SU-DHL-6 (cell line): ENCODE measurements at regions not wholly inside any gene's neighbourhood (a gene's known extent, or its start where the extent isn't known, plus 50 kb on each side); places are given as distances from the start of the nearest gene placed in this dataset.

Experiments
- H2AFZ ChIP-seq: fragments of 200-600 bp; sonication (generic); 2 replicates; pipeline ENCODE4 v1.6.1; 2014; ENCODE audit warnings: low read depth, mild to moderate bottlenecking, moderate library complexity, mixed read lengths, antibody characterized with exemption, low read length; ENCODE audit not compliant: severe bottlenecking
- H3F3A ChIP-seq: fragments of 200-600 bp; shearing (Covaris generic); 2 replicates; pipeline ENCODE4 v1.6.0; 2016; ENCODE audit warnings: antibody characterized with exemption, mild to moderate bottlenecking; ENCODE audit not compliant: insufficient read depth
- H3K27ac ChIP-seq: fragments of 200-600 bp; sonication (generic); 2 replicates; pipeline ENCODE4 v1.5.1; 2016; ENCODE audit warnings: low read depth, mild to moderate bottlenecking, low read length, moderate library complexity, mixed read lengths
- H3K27me3 ChIP-seq: fragments of 200-600 bp; sonication (generic), shearing (Covaris generic); 2 replicates; pipeline ENCODE4 v1.6.0; 2014; ENCODE audit warnings: mild to moderate bottlenecking, low read length
- H3K36me3 ChIP-seq: fragments of 200-600 bp; sonication (generic); 2 replicates; pipeline ENCODE4 v1.6.1; 2014; ENCODE audit warnings: mild to moderate bottlenecking, low read length, mixed read lengths
- H3K4me2 ChIP-seq: fragments of 300-600, 200-600 bp; shearing (Covaris generic), sonication (generic); 2 replicates; pipeline ENCODE4 v1.6.0; 2014; ENCODE audit warnings: low read length, low read depth, mild to moderate bottlenecking; ENCODE audit not compliant: poor library complexity, severe bottlenecking
- H3K4me3 ChIP-seq: fragments of 200-600 bp; sonication (generic); 2 replicates; pipeline ENCODE4 v1.5.1; 2014; ENCODE audit warnings: antibody characterized with exemption, low read length, mild to moderate bottlenecking, mixed read lengths; ENCODE audit not compliant: insufficient read depth, poor library complexity, severe bottlenecking
- H3K79me2 ChIP-seq: fragments of 200-600 bp; sonication (generic); 2 replicates; pipeline ENCODE4 v1.6.1; 2014; ENCODE audit warnings: mild to moderate bottlenecking, low read length, moderate library complexity; ENCODE audit not compliant: insufficient read depth
- H3K9ac ChIP-seq: fragments of 200-600 bp; sonication (generic); 2 replicates; pipeline ENCODE4 v1.7.0; 2014; ENCODE audit warnings: mild to moderate bottlenecking, low read length
- H3K9me2 ChIP-seq: fragments of 200-600 bp; sonication (generic); replicated peaks from 2 replicates; pipeline ENCODE4 v1.6.1; 2014; ENCODE audit warnings: low read length; ENCODE audit not compliant: insufficient read depth
- H3K9me3 ChIP-seq: fragments of 200-600 bp; sonication (generic); 2 replicates; pipeline ENCODE4 v1.6.1; 2014; ENCODE audit warnings: low read length, mixed read lengths; ENCODE audit not compliant: insufficient read depth
- H4K20me1 ChIP-seq: fragments of 200-600 bp; sonication (generic); 2 replicates; pipeline ENCODE4 v1.6.1; 2014; ENCODE audit warnings: low read depth, mild to moderate bottlenecking, antibody characterized with exemption, low read length, moderate library complexity, mixed read lengths
- EZH2phosphoT487 ChIP-seq: fragments of 200-600 bp; sonication (generic), shearing (Covaris generic); conservative IDR thresholded peaks from 2 replicates; pipeline ENCODE4 v1.6.1; 2018; ENCODE audit warnings: mild to moderate bottlenecking, antibody characterized with exemption, low read length, moderate library complexity, mixed read lengths
- TF ChIP-seq, protein P1 (sequence below): fragments of 200-600 bp; sonication (generic); IDR thresholded peaks from one replicate; pipeline ENCODE4 v1.5.1; 2017; ENCODE audit warnings: antibody characterized with exemption, mild to moderate bottlenecking, low read length, moderate library complexity; ENCODE audit not compliant: insufficient read depth, poor library complexity, severe bottlenecking

DNA sequence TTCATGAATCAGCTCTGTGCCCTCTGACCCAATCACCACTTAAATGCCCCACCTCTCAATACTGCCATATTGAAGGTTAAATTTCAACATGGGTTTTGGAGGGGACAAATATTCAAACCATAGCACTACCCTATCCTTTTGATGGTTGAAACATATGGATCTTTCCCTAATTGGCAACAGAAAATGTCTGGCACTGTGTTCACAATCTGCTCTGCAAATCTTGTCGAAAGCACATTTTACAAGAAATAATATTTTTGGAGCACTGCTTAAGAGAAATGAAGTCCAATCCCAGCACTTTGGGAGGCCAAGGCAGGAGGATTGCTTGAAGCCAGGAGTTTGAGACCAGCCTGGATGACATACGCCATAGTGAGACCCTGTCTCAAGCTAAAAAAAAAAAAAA, 130.6 kb upstream of the FAM9C start:
- Histone ChIP-seq H3K9me2 (no peaks in the 10 kb centered on the region), H3K27me3 (no peaks in the 10 kb centered on the region), H3K9ac (no peak overlapping the region), H3K27ac (no peak overlapping the region), H4K20me1 (no peaks in the 10 kb centered on the region), H3K36me3 (no peaks in the 10 kb centered on the region), H3K4me2 (no peak overlapping the region), H3K79me2 (no peaks in the 10 kb centered on the region), H3F3A (no peaks in the 10 kb centered on the region), H2AFZ (no peak overlapping the region), H3K9me3 (no peaks in the 10 kb centered on the region), H3K4me3 (no peak overlapping the region)
- TF ChIP-seq, protein P1, sequence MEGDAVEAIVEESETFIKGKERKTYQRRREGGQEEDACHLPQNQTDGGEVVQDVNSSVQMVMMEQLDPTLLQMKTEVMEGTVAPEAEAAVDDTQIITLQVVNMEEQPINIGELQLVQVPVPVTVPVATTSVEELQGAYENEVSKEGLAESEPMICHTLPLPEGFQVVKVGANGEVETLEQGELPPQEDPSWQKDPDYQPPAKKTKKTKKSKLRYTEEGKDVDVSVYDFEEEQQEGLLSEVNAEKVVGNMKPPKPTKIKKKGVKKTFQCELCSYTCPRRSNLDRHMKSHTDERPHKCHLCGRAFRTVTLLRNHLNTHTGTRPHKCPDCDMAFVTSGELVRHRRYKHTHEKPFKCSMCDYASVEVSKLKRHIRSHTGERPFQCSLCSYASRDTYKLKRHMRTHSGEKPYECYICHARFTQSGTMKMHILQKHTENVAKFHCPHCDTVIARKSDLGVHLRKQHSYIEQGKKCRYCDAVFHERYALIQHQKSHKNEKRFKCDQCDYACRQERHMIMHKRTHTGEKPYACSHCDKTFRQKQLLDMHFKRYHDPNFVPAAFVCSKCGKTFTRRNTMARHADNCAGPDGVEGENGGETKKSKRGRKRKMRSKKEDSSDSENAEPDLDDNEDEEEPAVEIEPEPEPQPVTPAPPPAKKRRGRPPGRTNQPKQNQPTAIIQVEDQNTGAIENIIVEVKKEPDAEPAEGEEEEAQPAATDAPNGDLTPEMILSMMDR = no peak
- no peak for TF ChIP-seq EZH2phosphoT487

DNA sequence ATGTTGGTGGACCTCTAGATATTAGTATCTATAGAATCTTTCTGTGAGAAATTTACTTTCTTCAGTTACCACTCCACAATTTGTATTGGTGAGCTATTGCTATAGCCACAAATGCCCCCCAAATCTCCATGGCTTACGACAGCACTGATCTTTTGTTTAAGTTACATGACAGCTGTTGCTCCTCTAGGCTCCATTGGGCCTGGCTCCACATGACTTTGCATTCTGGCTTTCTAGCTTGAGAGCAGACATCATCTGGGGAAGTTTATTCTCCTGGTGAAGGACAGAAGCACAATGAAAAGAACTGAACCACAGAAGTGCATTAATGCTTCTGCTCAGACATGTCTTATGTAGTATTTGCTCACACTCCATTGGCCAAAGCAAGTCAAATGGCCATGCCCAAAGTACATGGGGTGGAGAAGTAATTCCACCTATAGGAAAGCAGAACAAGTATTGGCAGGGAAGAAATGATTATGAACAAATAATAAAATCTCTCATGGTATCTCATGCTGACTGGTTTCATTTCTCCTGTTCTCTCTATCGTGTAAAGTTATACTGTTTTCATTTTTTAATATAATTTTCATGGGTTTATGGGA, 126.6 kb upstream of the FAM9C start:
- H3K9ac ChIP-seq = no peak overlapping the region
- no peaks in the 10 kb centered on the region for H3K9me3 ChIP-seq
- H3K27me3 ChIP-seq = no peaks in the 10 kb centered on the region
- H3F3A ChIP-seq = no peaks in the 10 kb centered on the region
- H3K27ac ChIP-seq = no peak overlapping the region
- H3K36me3 ChIP-seq = no peaks in the 10 kb centered on the region
- no peaks in the 10 kb centered on the region for H4K20me1 ChIP-seq
- no peaks in the 10 kb centered on the region for H3K79me2 ChIP-seq
- H3K9me2 ChIP-seq = no peaks in the 10 kb centered on the region
- no peak overlapping the region for H3K4me3 ChIP-seq
- no peak overlapping the region for H2AFZ ChIP-seq
- TF ChIP-seq, protein P1 = no peak
- no peak for TF ChIP-seq EZH2phosphoT487
- H3K4me2 ChIP-seq = no peak overlapping the region

DNA sequence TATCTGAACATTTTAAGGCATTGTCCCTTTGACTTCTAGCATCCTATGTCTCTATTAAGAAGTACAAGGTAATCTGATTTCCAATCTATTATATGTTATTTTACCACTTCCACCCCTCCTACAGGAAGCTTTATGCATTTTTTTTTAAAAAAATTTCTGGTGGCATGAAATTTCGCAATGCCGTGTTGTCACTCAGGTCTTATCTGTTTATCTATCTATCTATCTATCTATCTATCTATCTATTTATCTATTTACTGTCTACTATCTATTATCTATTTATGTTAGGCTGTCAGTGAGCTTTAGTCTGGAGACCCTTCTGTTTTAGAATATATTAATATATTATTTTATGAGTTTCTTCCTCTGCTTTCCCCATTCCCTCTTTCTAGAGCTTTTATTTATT, 125.3 kb upstream of the FAM9C start:
- no peak for TF ChIP-seq EZH2phosphoT487
- TF ChIP-seq, protein P1 = no peak
- Histone ChIP-seq H3K9ac (no peak overlapping the region), H2AFZ (no peak overlapping the region), H3K4me2 (no peak overlapping the region), H3F3A (no peaks in the 10 kb centered on the region), H4K20me1 (no peaks in the 10 kb centered on the region), H3K27me3 (no peaks in the 10 kb centered on the region), H3K9me3 (no peaks in the 10 kb centered on the region), H3K4me3 (no peak overlapping the region), H3K36me3 (no peaks in the 10 kb centered on the region), H3K27ac (no peak overlapping the region), H3K79me2 (no peaks in the 10 kb centered on the region), H3K9me2 (no peaks in the 10 kb centered on the region)
